ENCODE measurements at regions not wholly inside any gene's neighbourhood (a gene's known extent, or its start where the extent isn't known, plus 50 kb on each side); places are given as distances from the start of the nearest gene placed in this dataset.

GRCh38 chr4:24643774-24644520, 59.6 kb upstream of the DHX15 start:
- DNase-seq = no peak
- Histone ChIP-seq H3K36me3 (no peaks in the 10 kb centered on the region), H3K27ac (replicated peaks) (no peak overlapping the region), H3K27me3 (ENCODE audit: low read depth) (no peaks in the 10 kb centered on the region), H3K9me3 (replicated peaks) (no peaks in the 10 kb centered on the region), H3K4me3 (no peak overlapping the region), H3K4me1 (peaks cover 10% of the 10 kb centered on the region)
- intact Hi-C loops (cut with micrococcal nuclease) = no loop called here
- TF ChIP-seq, protein P1, sequence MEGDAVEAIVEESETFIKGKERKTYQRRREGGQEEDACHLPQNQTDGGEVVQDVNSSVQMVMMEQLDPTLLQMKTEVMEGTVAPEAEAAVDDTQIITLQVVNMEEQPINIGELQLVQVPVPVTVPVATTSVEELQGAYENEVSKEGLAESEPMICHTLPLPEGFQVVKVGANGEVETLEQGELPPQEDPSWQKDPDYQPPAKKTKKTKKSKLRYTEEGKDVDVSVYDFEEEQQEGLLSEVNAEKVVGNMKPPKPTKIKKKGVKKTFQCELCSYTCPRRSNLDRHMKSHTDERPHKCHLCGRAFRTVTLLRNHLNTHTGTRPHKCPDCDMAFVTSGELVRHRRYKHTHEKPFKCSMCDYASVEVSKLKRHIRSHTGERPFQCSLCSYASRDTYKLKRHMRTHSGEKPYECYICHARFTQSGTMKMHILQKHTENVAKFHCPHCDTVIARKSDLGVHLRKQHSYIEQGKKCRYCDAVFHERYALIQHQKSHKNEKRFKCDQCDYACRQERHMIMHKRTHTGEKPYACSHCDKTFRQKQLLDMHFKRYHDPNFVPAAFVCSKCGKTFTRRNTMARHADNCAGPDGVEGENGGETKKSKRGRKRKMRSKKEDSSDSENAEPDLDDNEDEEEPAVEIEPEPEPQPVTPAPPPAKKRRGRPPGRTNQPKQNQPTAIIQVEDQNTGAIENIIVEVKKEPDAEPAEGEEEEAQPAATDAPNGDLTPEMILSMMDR (IDR thresholded peaks at IDR 0.05; ENCODE audit: borderline replicate concordance) = no peak

- H3K4me1 ChIP-seq = peaks cover 10% of the 10 kb centered on the region
- intact Hi-C loops (cut with micrococcal nuclease) = no loop called here
- H3K4me3 ChIP-seq = no peak overlapping the region
- no peaks in the 10 kb centered on the region for H3K27me3 ChIP-seq (ENCODE audit: low read depth)
- H3K27ac ChIP-seq (replicated peaks) = no peak overlapping the region
- no peak for DNase-seq
- TF ChIP-seq, protein P1 (IDR thresholded peaks at IDR 0.05; ENCODE audit: borderline replicate concordance) = no peak
- H3K9me3 ChIP-seq (replicated peaks) = no peaks in the 10 kb centered on the region
- no peaks in the 10 kb centered on the region for H3K36me3 ChIP-seq
Observed at GRCh38 chr4:24644983-24645764, 60.8 kb upstream of the DHX15 start.

- TF ChIP-seq, protein P1 (IDR thresholded peaks at IDR 0.05; ENCODE audit: borderline replicate concordance) = no peak
- Histone ChIP-seq H3K4me1 (peaks cover 10% of the 10 kb centered on the region), H3K36me3 (no peaks in the 10 kb centered on the region), H3K27me3 (ENCODE audit: low read depth) (no peaks in the 10 kb centered on the region), H3K9me3 (replicated peaks) (no peaks in the 10 kb centered on the region), H3K4me3 (no peak overlapping the region), H3K27ac (replicated peaks) (no peak overlapping the region)
- no peak for DNase-seq
- intact Hi-C loops (cut with micrococcal nuclease) = no loop called here
Observed at GRCh38 chr4:24645765-24646550, 61.6 kb upstream of the DHX15 start.

GRCh38 chr4:24646798-24647460, 62.6 kb upstream of the DHX15 start:
- H3K4me3 ChIP-seq = no peak overlapping the region
- peaks cover 10% of the 10 kb centered on the region for H3K4me1 ChIP-seq
- no peaks in the 10 kb centered on the region for H3K36me3 ChIP-seq
- TF ChIP-seq, protein P1 (IDR thresholded peaks at IDR 0.05; ENCODE audit: borderline replicate concordance) = no peak
- H3K9me3 ChIP-seq (replicated peaks) = no peaks in the 10 kb centered on the region
- H3K27ac ChIP-seq (replicated peaks) = no peak overlapping the region
- DNase-seq = no peak
- no peaks in the 10 kb centered on the region for H3K27me3 ChIP-seq (ENCODE audit: low read depth)
- intact Hi-C loops (cut with micrococcal nuclease) = no loop called here
